HS-5 (cell line): ENCODE measurements at regions not wholly inside any gene's neighbourhood (a gene's known extent, or its start where the extent isn't known, plus 50 kb on each side); places are given as distances from the start of the nearest gene placed in this dataset.

Experiments
- DNase-seq: peaks from one replicate; pipeline ENCODE4 v3.0.0-alpha.2; 2012; ENCODE audit warnings: low read depth

DNA sequence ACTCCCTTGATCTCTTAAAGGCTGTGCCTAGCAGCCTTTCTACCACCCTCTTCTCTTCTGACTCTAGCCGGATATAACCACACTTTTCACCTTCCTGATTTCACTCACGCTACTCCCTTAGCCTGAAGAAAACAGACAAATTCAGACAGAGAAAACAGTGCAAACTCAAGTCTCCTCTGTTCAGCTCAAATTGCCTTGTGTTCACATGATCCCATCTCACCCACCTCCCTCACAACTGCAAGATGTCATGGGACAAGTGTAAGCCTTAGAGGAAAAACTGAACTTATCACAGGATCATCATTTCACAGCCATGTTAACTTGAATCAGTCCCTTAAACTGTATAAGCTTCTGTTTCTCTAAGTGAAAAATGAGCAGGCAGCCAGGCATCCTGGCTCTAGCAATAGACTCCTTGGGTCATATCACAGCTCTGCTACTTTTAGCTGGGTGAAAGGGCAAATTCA is 66.5 kb upstream of the TENT5A start:
- DNase-seq: no peak

DNA sequence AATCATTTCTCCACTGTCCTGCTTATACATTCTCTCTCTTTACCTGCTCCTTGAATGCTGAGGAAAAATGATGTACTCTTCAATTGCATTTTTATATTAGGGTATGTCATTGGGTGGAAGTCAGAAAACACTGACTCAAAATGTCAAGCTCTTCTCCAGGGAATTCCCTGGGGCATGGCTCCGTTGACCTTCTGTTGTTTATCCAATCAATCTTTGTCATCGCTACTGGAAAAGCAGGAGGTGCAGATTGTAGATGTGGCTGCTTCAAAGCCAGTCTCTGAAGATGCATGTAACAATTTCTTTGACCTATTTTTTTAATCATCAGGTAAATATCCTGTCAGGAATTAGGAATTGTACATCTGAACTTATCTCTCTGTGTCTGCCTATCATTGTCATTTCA is 63.9 kb upstream of the TENT5A start:
- no peak for DNase-seq

GRCh38 chr6:81814370-81815076 is 62.0 kb upstream of the TENT5A start:
- no peak for DNase-seq

GRCh38 chr6:81813305-81813704 is 60.8 kb upstream of the TENT5A start:
- no peak for DNase-seq

DNA sequence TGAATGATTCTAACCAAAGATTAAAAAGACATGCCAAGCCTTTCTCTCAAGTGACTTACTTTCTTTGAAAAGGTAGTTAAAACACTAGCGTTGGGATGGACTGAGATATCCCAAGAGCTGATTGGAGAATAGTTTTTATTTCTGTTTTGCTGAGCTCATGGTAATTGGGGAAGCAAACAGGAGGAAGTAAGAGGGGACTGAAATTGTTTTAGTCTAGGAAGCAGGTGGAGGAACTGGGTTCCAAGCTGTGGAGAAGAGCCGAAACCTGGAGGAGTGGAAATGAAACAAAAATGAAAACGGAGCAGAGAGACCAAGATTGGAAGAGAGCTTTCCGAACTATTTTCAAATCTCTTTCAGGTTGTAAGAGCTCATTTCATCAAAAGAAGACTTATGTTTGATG is 59.9 kb upstream of the TENT5A start:
- no peak for DNase-seq

GRCh38 chr6:81808851-81809570 is 56.5 kb upstream of the TENT5A start:
- no peak for DNase-seq

DNA sequence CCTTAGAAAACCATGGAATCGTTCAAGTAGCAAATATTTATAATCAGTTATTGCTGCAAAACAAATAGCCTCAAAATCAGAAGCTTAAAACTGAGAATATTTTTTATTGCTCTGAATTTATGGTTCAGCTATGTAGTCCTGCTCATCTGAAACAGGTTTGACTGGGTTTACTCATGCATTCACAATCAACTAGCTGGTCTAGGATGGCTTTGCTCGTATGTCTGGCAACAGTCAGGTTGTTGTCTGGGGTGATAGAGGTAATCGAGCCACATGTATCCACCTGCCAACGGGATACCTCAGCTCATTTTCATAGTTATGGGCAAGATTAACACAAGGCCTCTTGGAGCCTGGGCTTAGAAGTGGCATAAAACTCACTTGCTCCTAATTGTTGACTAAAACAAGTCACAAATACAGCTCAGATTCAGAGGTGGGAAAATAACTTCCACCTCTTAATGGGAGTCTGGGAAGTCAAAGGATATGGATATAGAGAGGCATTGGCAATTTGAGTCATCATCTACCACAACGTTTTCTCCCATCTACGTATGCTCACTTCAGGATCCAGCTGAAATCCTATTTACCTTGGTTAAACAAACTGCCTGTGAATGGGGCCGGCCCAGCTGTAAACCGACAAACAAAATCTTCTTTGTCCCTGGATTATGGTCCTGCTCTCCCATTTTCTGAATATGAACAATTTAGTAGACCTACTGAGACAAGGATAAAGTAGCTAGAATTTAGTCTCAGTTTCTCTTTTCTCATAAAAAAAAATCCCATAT is 54.5 kb upstream of the TENT5A start:
- DNase-seq: no peak

DNA sequence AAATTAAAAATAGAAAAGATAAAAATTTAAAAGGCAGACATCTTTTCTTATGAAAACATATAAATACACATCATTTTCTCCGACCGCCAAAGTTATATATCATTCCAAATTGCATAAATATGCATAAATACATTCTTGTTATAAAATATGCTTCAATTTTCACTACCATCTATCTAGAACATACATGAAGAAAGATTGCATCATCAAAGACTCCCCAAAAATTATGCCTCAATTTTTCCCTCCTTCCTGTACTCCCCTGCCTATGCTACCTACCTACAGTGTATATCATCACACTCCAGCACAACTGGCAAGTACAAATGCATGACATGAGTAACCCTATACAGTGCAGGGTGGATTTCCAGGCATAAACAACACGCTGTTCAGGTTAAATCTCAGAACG is 49.9 kb upstream of the TENT5A start:
- DNase-seq: no peak
